Endothelial cell of umbilical vein (primary cell): ENCODE measurements at regions not wholly inside any gene's neighbourhood (a gene's known extent, or its start where the extent isn't known, plus 50 kb on each side); places are given as distances from the start of the nearest gene placed in this dataset.

Source experiments
- BruUV-seq: library from RNA; stranded (reverse); fragments of 400-500 nt; replicated peaks from 2 replicates; lab custom pipeline; 2021; lab: Mats Ljungman, UMichigan
- CTCF ChIA-PET: fragments of 300-600, 350-600 bp; sonication (Branson Sonifier 250); formaldehyde crosslinking; loops from one replicate; lab custom pipeline; 2021; ENCODE audit warnings: antibody characterized with exemption, inconsistent platforms; lab: Charles Lee
- POLR2A ChIA-PET: fragments of 300-600, 350-600 bp; sonication (Branson Sonifier 250); formaldehyde crosslinking; loops from one replicate; lab custom pipeline; 2021; ENCODE audit warnings: antibody characterized with exemption, inconsistent platforms; lab: Charles Lee
- DNase-seq: peaks from one replicate; pipeline ENCODE4 v3.0.0-alpha.2; 2011; ENCODE audit warnings: low read depth, low spot score
- FAIRE-seq: peaks from 2 replicates; lab custom pipeline; 2011; peaks lifted over from hg19 to GRCh38; lab: Jason Lieb, UNC
- H2AFZ ChIP-seq: 2 replicates; pipeline ENCODE4 v1.6.0; 2012; ENCODE audit warnings: low read depth, low read length, control low read depth, inconsistent platforms
- H3K27ac ChIP-seq: 2 replicates; pipeline ENCODE4 v1.5.1; 2011; ENCODE audit warnings: low read depth, mild to moderate bottlenecking, control low read depth, low read length, moderate library complexity; ENCODE audit not compliant: insufficient read depth
- H3K27me3 ChIP-seq, 2 experiments: 2 replicates each; pipeline versions ENCODE4 v1.6.0 to v1.6.1; 2011; ENCODE audit warnings: low read length in 2 of 2, mixed read lengths in 1 of 2; ENCODE audit not compliant: control insufficient read depth in 2 of 2, insufficient read depth in 2 of 2
- H3K36me3 ChIP-seq, 2 experiments: 2 replicates in 1 of 2; 3 replicates in 1 of 2; pipeline ENCODE4 v1.5.1; 2011; ENCODE audit warnings: low read length in 2 of 2, mild to moderate bottlenecking in 1 of 2, moderate library complexity in 1 of 2; ENCODE audit not compliant: control insufficient read depth in 2 of 2, insufficient read depth in 2 of 2; ENCODE audit errors: extremely low read depth in 1 of 2
- H3K4me1 ChIP-seq: 3 replicates; pipeline ENCODE4 v1.5.1; 2011; ENCODE audit warnings: mild to moderate bottlenecking, low read length; ENCODE audit not compliant: control insufficient read depth, insufficient read depth; ENCODE audit errors: extremely low read depth
- H3K4me2 ChIP-seq: 2 replicates; pipeline ENCODE4 v1.6.1; 2011; ENCODE audit warnings: low read length, control low read depth, mixed read lengths; ENCODE audit not compliant: insufficient read depth
- H3K4me3 ChIP-seq, 3 experiments: fragments of 200-600 bp in 1 of 3; sonication (generic), shearing (Covaris generic) in 1 of 3; replicated peaks in 1 of 3; 2 replicates each; pipeline ENCODE4 v1.5.1; 2011 to 2016; ENCODE audit warnings: control low read depth in 3 of 3, low read length in 3 of 3, mild to moderate bottlenecking in 2 of 3, inconsistent platforms in 1 of 3, low read depth in 1 of 3, moderate library complexity in 1 of 3; ENCODE audit not compliant: insufficient read depth in 1 of 3
- H3K79me2 ChIP-seq: 2 replicates; pipeline ENCODE4 v1.6.0; 2012; ENCODE audit warnings: low read length, inconsistent platforms; ENCODE audit not compliant: control insufficient read depth, insufficient read depth
- H3K9ac ChIP-seq: replicated peaks from 2 replicates; pipeline ENCODE3; 2011; ENCODE audit warnings: low read length, control low read depth; ENCODE audit not compliant: insufficient read depth; ENCODE audit errors: extremely low read depth
- H3K9me1 ChIP-seq: replicated peaks from 3 replicates; pipeline ENCODE4 v1.6.0; 2011; ENCODE audit warnings: mild to moderate bottlenecking, low read length; ENCODE audit not compliant: control insufficient read depth, insufficient read depth; ENCODE audit errors: extremely low read depth
- H3K9me3 ChIP-seq: replicated peaks from 2 replicates; pipeline ENCODE4 v1.5.1; 2012; ENCODE audit warnings: low read length, inconsistent platforms; ENCODE audit not compliant: control insufficient read depth, insufficient read depth
- H4K20me1 ChIP-seq: replicated peaks from 2 replicates; pipeline ENCODE3; 2011; ENCODE audit warnings: mild to moderate bottlenecking, low read length; ENCODE audit not compliant: control insufficient read depth, insufficient read depth; ENCODE audit errors: extremely low read depth
- CTCF ChIP-seq, 2 donors: IDR thresholded peaks; 1 replicate in 1 of 2; 2 replicates in 1 of 2; pipeline ENCODE4 v1.5.1; 2011; ENCODE audit warnings: low read length in 2 of 2, mild to moderate bottlenecking in 2 of 2, moderate library complexity in 2 of 2, control low read depth in 1 of 2, inconsistent platforms in 1 of 2, low read depth in 1 of 2; ENCODE audit not compliant: insufficient read depth in 1 of 2; ENCODE audit errors: extremely low read depth in 1 of 2
- EZH2 ChIP-seq: IDR thresholded peaks from 2 replicates; pipeline ENCODE4 v1.6.1; 2012; ENCODE audit warnings: borderline replicate concordance, low read depth, mild to moderate bottlenecking, moderate library complexity, low read length, inconsistent platforms; ENCODE audit not compliant: severe bottlenecking
- FOS ChIP-seq: IDR thresholded peaks from 2 replicates; pipeline ENCODE4 v1.6.1; 2011; ENCODE audit warnings: mild to moderate bottlenecking, low read length, moderate library complexity, borderline replicate concordance; ENCODE audit not compliant: insufficient read depth
- GATA2 ChIP-seq: IDR thresholded peaks from 2 replicates; pipeline ENCODE4 v1.7.0; 2011; ENCODE audit warnings: low read depth, mild to moderate bottlenecking, moderate library complexity, mixed read lengths, low read length; ENCODE audit not compliant: insufficient read length, insufficient read depth
- JUN ChIP-seq: IDR thresholded peaks from 2 replicates; pipeline ENCODE4 v1.6.1; 2011; ENCODE audit warnings: borderline replicate concordance, low read depth; ENCODE audit not compliant: insufficient read length, insufficient read depth
- MAX ChIP-seq: IDR thresholded peaks from 2 replicates; pipeline ENCODE4 v1.6.1; 2011; ENCODE audit not compliant: insufficient read depth, insufficient read length
- MYC ChIP-seq: IDR thresholded peaks from one replicate; pipeline ENCODE4 v1.6.1; 2011; ENCODE audit warnings: mild to moderate bottlenecking, low read depth, low read length
- POLR2A ChIP-seq: IDR thresholded peaks from 2 replicates; pipeline ENCODE4 v1.6.1; 2012; ENCODE audit warnings: low read depth, mild to moderate bottlenecking, control low read depth, low read length
- POLR2AphosphoS5 ChIP-seq: IDR thresholded peaks from 2 replicates; pipeline ENCODE4 v1.6.1; 2012; ENCODE audit warnings: low read depth, mild to moderate bottlenecking, control low read depth, low read length, moderate library complexity; ENCODE audit not compliant: insufficient read depth
- dilution Hi-C: fragments of 300-500 bp; cut with MboI; formaldehyde crosslinking; loops from one replicate; pipeline ENCODE4 v1.15.0; 2019; ENCODE audit warnings: low sequenced_read_pairs; ENCODE audit not compliant: extremely low pct_ligation_motif_present
- intact Hi-C: fragments of 100-400 bp; cut with micrococcal nuclease; formaldehyde crosslinking; loops from one replicate; pipeline ENCODE4 v1.10.0; 2022

GRCh38 chr14:100463937-100464336 is 123.3 kb downstream of the BEGAIN start:
- POLR2A ChIA-PET: no interaction called here
- no peak overlapping the region for H3K9ac ChIP-seq
- no peak for DNase-seq
- no TSS peak for BruUV-seq
- no peak overlapping the region for H3K4me3 ChIP-seq
- no peaks in the 10 kb centered on the region for H3K9me3 ChIP-seq
- H3K36me3 ChIP-seq: no peaks in the 10 kb centered on the region
- intact Hi-C loops: no loop called here
- TF ChIP-seq MYC (no peak), FOS (no peak), EZH2 (no peak), POLR2A (no peak), MAX (no peak), GATA2 (no peak), JUN (no peak), POLR2AphosphoS5 (no peak), CTCF (IDR thresholded peaks at IDR 0.05; ENCODE audit: extremely low read depth in 1 of 2, insufficient read depth in 1 of 2, low read depth in 1 of 2, low read length in 2 of 2) (no peak)
- H4K20me1 ChIP-seq: no peaks in the 10 kb centered on the region
- H3K9me1 ChIP-seq: no peaks in the 10 kb centered on the region
- no peak for FAIRE-seq
- no peaks in the 10 kb centered on the region for H3K27me3 ChIP-seq
- dilution Hi-C loops: no loop called here
- no peak overlapping the region for H2AFZ ChIP-seq
- no peak overlapping the region for H3K4me2 ChIP-seq
- no peaks in the 10 kb centered on the region for H3K79me2 ChIP-seq
- no peak overlapping the region for H3K27ac ChIP-seq
- no peaks in the 10 kb centered on the region for H3K4me1 ChIP-seq
- CTCF ChIA-PET: no interaction called here
